ENCODE measurements at regions not wholly inside any gene's neighbourhood (a gene's known extent, or its start where the extent isn't known, plus 50 kb on each side); places are given as distances from the start of the nearest gene placed in this dataset.

- H3K36me3 Mint-ChIP-seq (ENCODE audit: insufficient read depth, unreplicated experiment): no peaks in the 10 kb centered on the region
- H3K4me3 Mint-ChIP-seq (ENCODE audit: unreplicated experiment): no peak overlapping the region
- H3K27me3 Mint-ChIP-seq (ENCODE audit: insufficient read depth, unreplicated experiment): peaks cover 90% of the 10 kb centered on the region
- POLR2A ChIA-PET: interaction anchor here (0.6 kb wide), 1 partner anchor 36 kb away, joined by 3 read pairs; no protein-coding TSS in a partner anchor
- TF ChIP-seq CTCF (IDR thresholded peaks at IDR 0.05; ENCODE audit: unreplicated experiment): no peak
- H3K4me1 Mint-ChIP-seq (ENCODE audit: insufficient read depth, unreplicated experiment): peaks cover 9% of the 10 kb centered on the region
- intact Hi-C loops (cut with micrococcal nuclease): no loop called here
- H3K9me3 Mint-ChIP-seq (ENCODE audit: unreplicated experiment): no peaks in the 10 kb centered on the region
- peak; percentile 62 for DNase-seq (ENCODE audit: unreplicated experiment)
- BruUV-seq (replicated peaks): no TSS peak
- CTCF ChIA-PET: interaction anchor here (0.5 to 2.0 kb wide), 5 partner anchors 139 to 1300 kb away, joined by 3 to 6 read pairs (median 3); no protein-coding TSS in a partner anchor
- no peak overlapping the region for H3K27ac Mint-ChIP-seq (ENCODE audit: low read depth, unreplicated experiment)
Measured at GRCh38 chr20:48339190-48339985, 488.4 kb downstream of the PREX1 start.

GRCh38 chr20:48338717-48339116 is 489.1 kb downstream of the PREX1 start:
- CTCF ChIA-PET: interaction anchor here (0.5 to 2.0 kb wide), 4 partner anchors 138 to 1299 kb away, joined by 3 to 6 read pairs (median 4); no protein-coding TSS in a partner anchor
- no TSS peak for BruUV-seq (replicated peaks)
- H3K9me3 Mint-ChIP-seq (ENCODE audit: unreplicated experiment): no peaks in the 10 kb centered on the region
- H3K36me3 Mint-ChIP-seq (ENCODE audit: insufficient read depth, unreplicated experiment): no peaks in the 10 kb centered on the region
- H3K4me1 Mint-ChIP-seq (ENCODE audit: insufficient read depth, unreplicated experiment): peaks cover 9% of the 10 kb centered on the region
- TF ChIP-seq CTCF (IDR thresholded peaks at IDR 0.05; ENCODE audit: unreplicated experiment): no peak
- H3K27ac Mint-ChIP-seq (ENCODE audit: low read depth, unreplicated experiment): no peak overlapping the region
- DNase-seq (ENCODE audit: unreplicated experiment): peak; percentile 1
- peaks cover 91% of the 10 kb centered on the region for H3K27me3 Mint-ChIP-seq (ENCODE audit: insufficient read depth, unreplicated experiment)
- no peak overlapping the region for H3K4me3 Mint-ChIP-seq (ENCODE audit: unreplicated experiment)
- POLR2A ChIA-PET: interaction anchor here (0.6 kb wide), 1 partner anchor 35 kb away, joined by 3 read pairs; no protein-coding TSS in a partner anchor
- intact Hi-C loops (cut with micrococcal nuclease): no loop called here

- intact Hi-C loops (cut with micrococcal nuclease): no loop called here
Measured at GRCh38 chr20:48336597-48336996, 491.2 kb downstream of the PREX1 start.

More at GRCh38 chr20:48336597-48336996, 491.2 kb downstream of the PREX1 start:
- no peaks in the 10 kb centered on the region for H3K36me3 Mint-ChIP-seq (ENCODE audit: insufficient read depth, unreplicated experiment)
- no peaks in the 10 kb centered on the region for H3K9me3 Mint-ChIP-seq (ENCODE audit: unreplicated experiment)
- BruUV-seq (replicated peaks): no TSS peak
- no peak overlapping the region for H3K27ac Mint-ChIP-seq (ENCODE audit: low read depth, unreplicated experiment)
- H3K4me3 Mint-ChIP-seq (ENCODE audit: unreplicated experiment): no peak overlapping the region
- peaks cover 9% of the 10 kb centered on the region for H3K4me1 Mint-ChIP-seq (ENCODE audit: insufficient read depth, unreplicated experiment)
- TF ChIP-seq CTCF (IDR thresholded peaks at IDR 0.05; ENCODE audit: unreplicated experiment): no peak
- no peak for DNase-seq (ENCODE audit: unreplicated experiment)
- peaks cover 91% of the 10 kb centered on the region for H3K27me3 Mint-ChIP-seq (ENCODE audit: insufficient read depth, unreplicated experiment)
- ChIA-PET CTCF (no interaction called here), POLR2A (no interaction called here)

Data from MCF 10A (cell line).